GM12864 (cell line): ENCODE measurements at regions not wholly inside any gene's neighbourhood (a gene's known extent, or its start where the extent isn't known, plus 50 kb on each side); places are given as distances from the start of the nearest gene placed in this dataset.

Experiments used
- DNase-seq: peaks from one replicate; pipeline ENCODE4 v3.0.0-alpha.2; 2011; ENCODE audit warnings: low read depth
- H3K4me3 ChIP-seq: 2 replicates; pipeline ENCODE4 v1.5.1; 2011; ENCODE audit warnings: mild to moderate bottlenecking, low read depth, low read length, control low read depth
- TF ChIP-seq, protein P1 (sequence below): IDR thresholded peaks from 2 replicates; pipeline ENCODE4 v1.5.1; 2011; ENCODE audit warnings: low read depth, mild to moderate bottlenecking, moderate library complexity, low read length, control low read depth, inconsistent platforms; ENCODE audit errors: missing control alignments

GRCh38 chr7:83866582-83866981 is 217.6 kb upstream of the SEMA3E start:
- no peak for DNase-seq

GRCh38 chr7:83864551-83864950 is 215.6 kb upstream of the SEMA3E start:
- TF ChIP-seq, protein P1, sequence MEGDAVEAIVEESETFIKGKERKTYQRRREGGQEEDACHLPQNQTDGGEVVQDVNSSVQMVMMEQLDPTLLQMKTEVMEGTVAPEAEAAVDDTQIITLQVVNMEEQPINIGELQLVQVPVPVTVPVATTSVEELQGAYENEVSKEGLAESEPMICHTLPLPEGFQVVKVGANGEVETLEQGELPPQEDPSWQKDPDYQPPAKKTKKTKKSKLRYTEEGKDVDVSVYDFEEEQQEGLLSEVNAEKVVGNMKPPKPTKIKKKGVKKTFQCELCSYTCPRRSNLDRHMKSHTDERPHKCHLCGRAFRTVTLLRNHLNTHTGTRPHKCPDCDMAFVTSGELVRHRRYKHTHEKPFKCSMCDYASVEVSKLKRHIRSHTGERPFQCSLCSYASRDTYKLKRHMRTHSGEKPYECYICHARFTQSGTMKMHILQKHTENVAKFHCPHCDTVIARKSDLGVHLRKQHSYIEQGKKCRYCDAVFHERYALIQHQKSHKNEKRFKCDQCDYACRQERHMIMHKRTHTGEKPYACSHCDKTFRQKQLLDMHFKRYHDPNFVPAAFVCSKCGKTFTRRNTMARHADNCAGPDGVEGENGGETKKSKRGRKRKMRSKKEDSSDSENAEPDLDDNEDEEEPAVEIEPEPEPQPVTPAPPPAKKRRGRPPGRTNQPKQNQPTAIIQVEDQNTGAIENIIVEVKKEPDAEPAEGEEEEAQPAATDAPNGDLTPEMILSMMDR, result no peak
- DNase-seq, result no peak
- no peak overlapping the region for H3K4me3 ChIP-seq

More at GRCh38 chr7:83866582-83866981, 217.6 kb upstream of the SEMA3E start:
- H3K4me3 ChIP-seq, result no peak overlapping the region
- TF ChIP-seq, protein P1, result no peak

DNA sequence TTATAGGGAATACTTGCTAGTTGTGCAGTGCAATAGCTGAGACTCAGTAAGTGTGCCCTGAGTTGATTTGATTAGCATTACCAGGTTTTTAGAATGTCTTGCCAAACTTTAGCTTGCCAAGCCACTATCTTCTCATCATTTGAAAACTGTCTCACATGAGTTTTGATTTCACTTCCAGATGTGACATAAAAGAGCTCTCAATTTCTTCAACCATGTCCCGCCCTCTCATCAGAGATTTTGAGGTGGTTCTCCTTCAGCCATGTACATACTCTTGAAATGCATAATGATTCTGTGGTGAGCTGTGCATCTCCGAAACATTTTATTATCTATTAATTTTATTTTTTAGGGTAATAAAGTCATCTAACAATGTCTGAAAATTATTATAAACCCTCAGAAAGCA is 215.0 kb upstream of the SEMA3E start:
- TF ChIP-seq, protein P1, result no peak
- H3K4me3 ChIP-seq, result no peak overlapping the region
- DNase-seq, result no peak

GRCh38 chr7:83861876-83862275 is 212.9 kb upstream of the SEMA3E start:
- H3K4me3 ChIP-seq, result no peak overlapping the region
- DNase-seq, result no peak
- TF ChIP-seq, protein P1, result no peak

DNA sequence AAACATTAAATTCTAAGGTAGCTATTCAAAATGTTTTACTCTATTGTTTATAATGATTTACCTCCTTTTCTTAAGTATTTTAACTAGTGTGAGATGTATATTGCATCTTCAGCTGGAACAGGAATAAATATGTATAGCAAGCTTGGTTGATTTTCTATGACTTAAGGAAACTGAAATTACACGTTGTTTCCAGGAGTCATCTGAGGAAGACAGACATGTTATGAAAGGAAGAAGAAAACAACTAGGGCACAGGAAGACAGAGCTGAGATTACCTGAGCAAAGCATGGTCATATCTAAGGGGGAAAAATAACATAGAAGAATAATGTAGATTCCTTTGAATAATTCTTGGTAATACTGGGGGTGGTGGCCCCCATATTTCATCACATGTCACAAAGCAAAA is 210.9 kb upstream of the SEMA3E start:
- DNase-seq, result no peak
- TF ChIP-seq, protein P1, result no peak
- no peak overlapping the region for H3K4me3 ChIP-seq

DNA sequence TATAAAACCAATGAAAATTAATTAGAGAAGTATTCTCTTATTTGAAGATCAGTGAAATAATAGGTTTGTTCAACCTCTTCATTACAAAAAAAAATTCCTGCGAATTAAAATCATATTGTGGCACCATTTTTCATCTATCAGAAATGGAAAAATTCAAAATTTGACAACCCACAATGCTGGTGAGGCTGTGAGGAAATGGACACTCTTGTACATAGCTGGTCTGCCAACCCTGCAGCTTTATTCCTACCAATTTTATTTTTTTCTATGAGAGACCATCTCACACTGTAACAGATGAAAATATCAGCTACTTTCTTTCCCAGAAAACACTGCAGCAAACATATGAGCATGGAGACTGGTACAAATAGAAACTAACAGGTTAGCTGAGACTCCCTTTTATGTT is 208.8 kb upstream of the SEMA3E start:
- TF ChIP-seq, protein P1, result no peak
- DNase-seq, result no peak
- H3K4me3 ChIP-seq, result no peak overlapping the region

GRCh38 chr7:83856094-83856493 is 207.2 kb upstream of the SEMA3E start:
- no peak for DNase-seq
- H3K4me3 ChIP-seq, result no peak overlapping the region
- TF ChIP-seq, protein P1, result no peak
